Loucy (cell line): ENCODE measurements at regions not wholly inside any gene's neighbourhood (a gene's known extent, or its start where the extent isn't known, plus 50 kb on each side); places are given as distances from the start of the nearest gene placed in this dataset.
"Not testable (repeated sequence)": the region's sequence is repeated elsewhere in the genome, so short reads cannot be mapped to it uniquely, and the experiment has no call there.

Experiments
- H2AFZ ChIP-seq: fragments of 200-600 bp; sonication (generic); 2 replicates; pipeline ENCODE4 v1.6.0; 2016; ENCODE audit warnings: antibody characterized with exemption, mild to moderate bottlenecking, low read length, moderate library complexity
- H3F3A ChIP-seq: fragments of 200-600 bp; 2 replicates; pipeline ENCODE4 v1.6.0; 2016; ENCODE audit warnings: antibody characterized with exemption, low read depth, mild to moderate bottlenecking
- H3K27me3 ChIP-seq: fragments of 200-600 bp; sonication (generic); 2 replicates; pipeline ENCODE4 v1.6.1; 2014; ENCODE audit warnings: low read length, mild to moderate bottlenecking; ENCODE audit not compliant: insufficient read depth, poor library complexity, severe bottlenecking
- H3K36me3 ChIP-seq: fragments of 200-600 bp; sonication (generic); 2 replicates; pipeline ENCODE4 v1.6.1; 2016; ENCODE audit warnings: low read length; ENCODE audit not compliant: insufficient read depth
- H3K4me1 ChIP-seq: fragments of 200-600 bp; sonication (generic); 2 replicates; pipeline ENCODE4 v1.5.1; 2014; ENCODE audit warnings: low read length, mild to moderate bottlenecking; ENCODE audit not compliant: insufficient read depth, poor library complexity, severe bottlenecking
- H3K4me2 ChIP-seq: fragments of 200-600 bp; sonication (generic); 2 replicates; pipeline ENCODE4 v1.6.0; 2014; ENCODE audit warnings: antibody characterized with exemption, low read length, low read depth, mild to moderate bottlenecking; ENCODE audit not compliant: poor library complexity, severe bottlenecking
- H3K4me3 ChIP-seq: fragments of 200-600 bp; sonication (generic); 2 replicates; pipeline ENCODE4 v1.5.1; 2014; ENCODE audit warnings: low read length, mild to moderate bottlenecking, mixed read lengths; ENCODE audit not compliant: poor library complexity, severe bottlenecking
- H3K79me2 ChIP-seq: fragments of 200-600 bp; sonication (generic); 2 replicates; pipeline ENCODE4 v1.6.1; 2014; ENCODE audit warnings: low read length; ENCODE audit not compliant: insufficient read depth
- H3K9ac ChIP-seq: fragments of 200-600 bp; sonication (generic); 2 replicates; pipeline ENCODE4 v1.6.0; 2014; ENCODE audit warnings: mild to moderate bottlenecking, low read depth, low read length, moderate library complexity; ENCODE audit not compliant: poor library complexity, severe bottlenecking
- H3K9me2 ChIP-seq: fragments of 200-600 bp; sonication (generic); replicated peaks from 2 replicates; pipeline ENCODE4 v1.6.1; 2016; ENCODE audit warnings: low read depth, low read length, mixed read lengths
- H3K9me3 ChIP-seq: fragments of 200-600 bp; sonication (generic); 2 replicates; pipeline ENCODE4 v1.6.1; 2014; ENCODE audit warnings: mild to moderate bottlenecking, antibody characterized with exemption, low read length, low read depth; ENCODE audit not compliant: insufficient read depth
- H4K20me1 ChIP-seq: fragments of 200-600 bp; sonication (generic); 2 replicates; pipeline ENCODE4 v1.6.0; 2014; ENCODE audit warnings: antibody characterized with exemption, low read length, mild to moderate bottlenecking; ENCODE audit not compliant: insufficient read depth, poor library complexity, severe bottlenecking
- CTCF ChIP-seq: fragments of 200-600 bp; sonication (generic); conservative IDR thresholded peaks from 2 replicates; pipeline ENCODE4 v1.5.1; 2014; ENCODE audit warnings: mild to moderate bottlenecking, antibody characterized with exemption, low read length
- EZH2phosphoT487 ChIP-seq: fragments of 200-600 bp; IDR thresholded peaks from 2 replicates; pipeline ENCODE4 v1.6.1; 2018; ENCODE audit warnings: antibody characterized with exemption, mild to moderate bottlenecking, moderate library complexity, borderline replicate concordance

- Histone ChIP-seq H3K9ac (no peak overlapping the region), H2AFZ (no peak overlapping the region), H4K20me1 (no peaks in the 10 kb centered on the region), H3F3A (no peaks in the 10 kb centered on the region), H3K79me2 (no peaks in the 10 kb centered on the region), H3K27me3 (no peaks in the 10 kb centered on the region), H3K9me2 (no peaks in the 10 kb centered on the region), H3K9me3 (no peaks in the 10 kb centered on the region), H3K4me2 (no peak overlapping the region), H3K36me3 (no peaks in the 10 kb centered on the region), H3K4me1 (no peaks in the 10 kb centered on the region), H3K4me3 (no peak overlapping the region)
- TF ChIP-seq EZH2phosphoT487: no peak
- TF ChIP-seq CTCF: no peak
Observed at GRCh38 chr15:24150542-24150941, 463.4 kb upstream of the NDN start.

DNA sequence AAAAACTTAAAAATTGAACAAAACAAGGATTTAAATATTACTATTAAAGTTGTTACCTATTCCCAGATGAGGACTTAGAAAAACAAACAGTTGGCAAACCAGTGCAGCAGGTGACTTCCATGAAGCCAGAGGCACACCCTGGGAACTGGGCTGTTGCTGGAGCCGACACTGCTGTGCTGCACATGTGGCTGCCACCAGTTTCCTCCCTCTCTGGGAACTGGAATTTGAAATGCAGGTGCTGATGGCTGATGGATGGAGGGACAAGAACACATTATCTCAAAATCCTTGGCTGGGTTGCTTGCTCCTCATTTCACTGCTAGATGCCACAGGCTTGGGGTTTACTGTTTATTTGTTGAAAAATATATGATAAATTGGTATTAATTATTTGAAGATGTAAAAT is 471.2 kb upstream of the NDN start:
- H2AFZ ChIP-seq, H3K4me2 ChIP-seq, H3K4me1 ChIP-seq, H3K9me2 ChIP-seq, H3K36me3 ChIP-seq, H3K27me3 ChIP-seq, H3K4me3 ChIP-seq, H3K9me3 ChIP-seq, H4K20me1 ChIP-seq, H3K9ac ChIP-seq, H3K79me2 ChIP-seq, H3F3A ChIP-seq: not testable (repeated sequence)

DNA sequence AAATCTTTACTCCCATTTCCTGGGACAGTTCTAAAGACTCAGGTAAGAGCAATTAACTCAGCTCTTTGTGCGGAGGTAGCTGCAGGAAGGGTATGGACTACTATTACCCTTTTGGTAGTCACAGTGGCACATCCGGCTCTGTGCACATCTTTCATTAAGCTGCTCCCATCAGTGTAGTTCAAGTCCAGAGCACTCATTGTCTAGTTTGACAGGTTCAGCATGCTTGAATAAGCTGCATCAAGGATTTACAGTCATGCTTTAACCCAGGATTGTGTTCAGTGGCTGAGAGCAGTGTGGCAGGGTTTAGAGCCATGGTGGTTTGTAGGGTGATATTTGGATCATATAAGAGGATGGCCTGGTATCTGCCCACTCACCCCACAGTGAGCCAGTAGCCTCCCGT is 478.4 kb upstream of the NDN start:
- H4K20me1 ChIP-seq, H3K9me2 ChIP-seq, H3K27me3 ChIP-seq, H3K4me2 ChIP-seq, H3F3A ChIP-seq, H3K4me3 ChIP-seq, H2AFZ ChIP-seq, H3K9me3 ChIP-seq, H3K79me2 ChIP-seq, H3K4me1 ChIP-seq, H3K36me3 ChIP-seq, H3K9ac ChIP-seq: not testable (repeated sequence)

GRCh38 chr15:24202297-24202696 is 473.3 kb upstream of the NPAP1 start:
- not testable (repeated sequence) for H3F3A ChIP-seq, H3K27me3 ChIP-seq, H3K4me1 ChIP-seq, H3K36me3 ChIP-seq, H3K9me2 ChIP-seq, H3K4me2 ChIP-seq, H3K79me2 ChIP-seq, H3K4me3 ChIP-seq, H2AFZ ChIP-seq, H4K20me1 ChIP-seq, H3K9ac ChIP-seq, H3K9me3 ChIP-seq

GRCh38 chr15:24211742-24212476 is 463.7 kb upstream of the NPAP1 start:
- H3K27me3 ChIP-seq, H3K4me3 ChIP-seq, H3K4me2 ChIP-seq, H3K4me1 ChIP-seq, H4K20me1 ChIP-seq, H3F3A ChIP-seq, H3K9me2 ChIP-seq, H3K9ac ChIP-seq, H3K9me3 ChIP-seq, H2AFZ ChIP-seq, H3K79me2 ChIP-seq, H3K36me3 ChIP-seq: not testable (repeated sequence)
